ENCODE measurements at regions not wholly inside any gene's neighbourhood (a gene's known extent, or its start where the extent isn't known, plus 50 kb on each side); places are given as distances from the start of the nearest gene placed in this dataset.

- no peak for TF ChIP-seq CTCF (IDR thresholded peaks at IDR 0.05; ENCODE audit: low read depth, low read length, poor library complexity, severe bottlenecking)
- TF ChIP-seq EZH2phosphoT487 (IDR thresholded peaks at IDR 0.05; ENCODE audit: borderline replicate concordance, low read length) = no peak
These were observed 207.3 kb downstream of the ARRDC4 start for GRCh38 chr15:98167722-98168268.

Data from DOHH2 (cell line).